ENCODE measurements at regions not wholly inside any gene's neighbourhood (a gene's known extent, or its start where the extent isn't known, plus 50 kb on each side); places are given as distances from the start of the nearest gene placed in this dataset.

DNA sequence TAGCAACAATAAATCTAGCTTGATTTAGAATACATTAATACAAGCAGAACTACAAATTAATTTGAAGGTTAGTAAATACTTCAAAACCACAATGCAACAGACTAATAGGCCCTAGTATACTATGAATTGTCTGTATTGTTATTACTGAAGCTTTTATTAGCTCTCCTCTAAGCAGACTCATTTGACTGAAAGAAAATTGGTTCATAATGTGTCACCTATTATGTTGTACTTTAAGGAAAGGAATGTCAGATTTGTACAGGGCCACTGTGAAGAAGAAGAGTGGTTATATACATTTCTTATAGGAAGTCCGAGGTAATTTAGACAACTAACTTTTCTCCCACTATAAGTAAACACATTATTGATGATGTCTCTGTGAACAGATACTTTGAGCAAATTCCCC is 954.5 kb downstream of the ZPLD1 start:
- H3K4me1 Mint-ChIP-seq = peaks cover 3 to 5% of the 10 kb centered on the region in 2 experiments; a peak in 2 of 4 replicates
- Histone ChIP-seq H4K20me1 (ENCODE audit: control insufficient read depth, insufficient read depth, insufficient read length) (no peaks in the 10 kb centered on the region), H2BK12ac (ENCODE audit: insufficient read length, low read depth, low read length) (no peak overlapping the region), H3T11ph (ENCODE audit: low read length) (no peak overlapping the region), H2AK5ac (ENCODE audit: insufficient read length, low read length) (no peak overlapping the region), H4K8ac (replicated peaks; ENCODE audit: insufficient read length, low read depth, low read length) (no peak overlapping the region), H2BK15ac (ENCODE audit: low read depth, low read length) (no peak overlapping the region), H3K23me2 (ENCODE audit: insufficient read length, low read depth, low read length, poor library complexity, severe bottlenecking) (no peaks in the 10 kb centered on the region), H3K14ac (ENCODE audit: insufficient read depth, low read length) (no peak overlapping the region), H2BK20ac (ENCODE audit: low read depth, low read length, poor library complexity, severe bottlenecking) (no peak overlapping the region), H3K27ac (ENCODE audit: insufficient read length, low read depth, low read length) (no peak overlapping the region), H3K4ac (ENCODE audit: low read depth, low read length) (no peak overlapping the region), H4K5ac (ENCODE audit: insufficient read length, low read depth, low read length) (no peak overlapping the region), H3K27me3 (ENCODE audit: insufficient read depth, low read length) (no peaks in the 10 kb centered on the region), H3K79me1 (ENCODE audit: insufficient read depth, low read depth, low read length, poor library complexity, severe bottlenecking) (no peaks in the 10 kb centered on the region), H3K4me1 (ENCODE audit: insufficient read depth, low read length) (no peaks in the 10 kb centered on the region), H3K9ac (ENCODE audit: extremely low read depth, insufficient read length, low read length) (no peak overlapping the region), H4K91ac (ENCODE audit: insufficient read length, low read depth, low read length) (no peak overlapping the region), H2BK5ac (ENCODE audit: insufficient read length, low read length) (no peak overlapping the region), H3K9me3 (ENCODE audit: control insufficient read depth, low read depth, low read length) (no peaks in the 10 kb centered on the region), H2AFZ (ENCODE audit: low read length) (no peak overlapping the region), H3K56ac (ENCODE audit: insufficient read length, low read depth, low read length) (no peak overlapping the region), H3K18ac (ENCODE audit: insufficient read length, low read depth, low read length) (no peak overlapping the region), H3K23ac (ENCODE audit: insufficient read length, low read depth, low read length) (no peak overlapping the region), H3K79me2 (ENCODE audit: insufficient read depth, low read length) (no peaks in the 10 kb centered on the region), H3K4me2 (ENCODE audit: insufficient read depth, insufficient read length, low read length) (no peak overlapping the region), H2BK120ac (ENCODE audit: low read depth, low read length, poor library complexity, severe bottlenecking) (no peak overlapping the region)
- WGBS (ENCODE audit: extremely low coverage, insufficient read length, low lambda C conversion rate) = no CpG with 5 or more reads among the region's 1 CpG
- no peaks in the 10 kb centered on the region for H3K27me3 Mint-ChIP-seq (ENCODE audit: low read depth)
- H3K9me3 Mint-ChIP-seq = no peaks in the 10 kb centered on the region
- H3K4me3 Mint-ChIP-seq = no peak overlapping the region
- no peak overlapping the region for H3K27ac Mint-ChIP-seq
- H3K36me3 Mint-ChIP-seq (ENCODE audit: insufficient read depth in 1 of 3, low read depth in 3 of 3) = no peaks in the 10 kb centered on the region
- no peak for DNase-seq
- TF ChIP-seq, protein P1, sequence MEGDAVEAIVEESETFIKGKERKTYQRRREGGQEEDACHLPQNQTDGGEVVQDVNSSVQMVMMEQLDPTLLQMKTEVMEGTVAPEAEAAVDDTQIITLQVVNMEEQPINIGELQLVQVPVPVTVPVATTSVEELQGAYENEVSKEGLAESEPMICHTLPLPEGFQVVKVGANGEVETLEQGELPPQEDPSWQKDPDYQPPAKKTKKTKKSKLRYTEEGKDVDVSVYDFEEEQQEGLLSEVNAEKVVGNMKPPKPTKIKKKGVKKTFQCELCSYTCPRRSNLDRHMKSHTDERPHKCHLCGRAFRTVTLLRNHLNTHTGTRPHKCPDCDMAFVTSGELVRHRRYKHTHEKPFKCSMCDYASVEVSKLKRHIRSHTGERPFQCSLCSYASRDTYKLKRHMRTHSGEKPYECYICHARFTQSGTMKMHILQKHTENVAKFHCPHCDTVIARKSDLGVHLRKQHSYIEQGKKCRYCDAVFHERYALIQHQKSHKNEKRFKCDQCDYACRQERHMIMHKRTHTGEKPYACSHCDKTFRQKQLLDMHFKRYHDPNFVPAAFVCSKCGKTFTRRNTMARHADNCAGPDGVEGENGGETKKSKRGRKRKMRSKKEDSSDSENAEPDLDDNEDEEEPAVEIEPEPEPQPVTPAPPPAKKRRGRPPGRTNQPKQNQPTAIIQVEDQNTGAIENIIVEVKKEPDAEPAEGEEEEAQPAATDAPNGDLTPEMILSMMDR (conservative IDR thresholded peaks at IDR 0.05) = no peak
